ENCODE measurements at regions not wholly inside any gene's neighbourhood (a gene's known extent, or its start where the extent isn't known, plus 50 kb on each side); places are given as distances from the start of the nearest gene placed in this dataset.
"Not testable (repeated sequence)": the region's sequence is repeated elsewhere in the genome, so short reads cannot be mapped to it uniquely, and the experiment has no call there.

DNA sequence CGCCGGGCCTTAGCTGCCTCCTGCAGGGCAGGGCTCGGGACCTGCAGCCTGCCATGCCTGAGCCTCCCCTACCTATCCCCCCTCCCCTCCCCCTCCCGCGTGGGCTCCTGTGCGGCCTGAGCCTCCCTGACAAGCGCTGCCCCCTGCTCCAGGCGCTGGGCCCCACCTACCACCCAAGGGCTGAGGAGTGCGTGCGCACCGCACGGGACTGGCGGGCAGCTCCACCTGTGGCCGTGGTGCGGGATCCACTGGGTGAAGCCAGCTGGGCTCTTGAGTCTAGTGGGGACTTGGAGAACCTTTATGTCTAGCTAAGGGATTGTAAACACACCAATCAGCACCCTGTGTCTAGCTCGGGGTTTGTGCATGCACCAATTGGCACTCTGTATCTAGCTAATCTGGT is 554.6 kb upstream of the ACTRT1 start:
- H3K27ac ChIP-seq (ENCODE audit: low read length); intact Hi-C loops (cut with DNase I); ATAC-seq; DNase-seq; H3K9me3 ChIP-seq (ENCODE audit: control insufficient read depth, low read length); H3K4me3 ChIP-seq (ENCODE audit: low read length); H3K27me3 ChIP-seq (ENCODE audit: control insufficient read depth, insufficient read depth); H3K4me1 ChIP-seq (ENCODE audit: control insufficient read depth, insufficient read depth, low read length): not testable (repeated sequence)
- 89% methylated on average over 11 of the region's 16 CpGs for WGBS

DNA sequence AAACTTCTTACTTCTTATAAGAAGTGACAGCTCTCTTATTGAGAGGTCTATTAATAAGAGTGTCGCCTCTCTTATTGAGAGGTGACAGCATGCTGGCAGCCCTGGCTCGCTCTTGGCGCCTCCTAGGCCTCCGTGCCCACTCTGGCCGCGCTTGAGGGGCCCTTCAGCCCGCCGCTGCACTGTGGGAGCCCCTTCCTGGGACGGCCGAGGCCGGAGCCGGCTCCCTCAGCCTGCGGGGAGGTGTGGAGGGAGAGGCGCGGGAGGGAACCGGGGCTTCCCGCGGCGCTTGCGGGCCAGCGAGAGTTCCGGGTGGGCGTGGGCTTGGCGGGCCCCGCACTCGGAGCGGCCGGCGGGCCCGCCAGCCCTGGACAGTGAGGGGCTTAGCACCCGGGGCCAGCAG is 554.2 kb upstream of the ACTRT1 start:
- ATAC-seq; H3K4me1 ChIP-seq (ENCODE audit: control insufficient read depth, insufficient read depth, low read length); intact Hi-C loops (cut with DNase I); H3K9me3 ChIP-seq (ENCODE audit: control insufficient read depth, low read length); H3K27me3 ChIP-seq (ENCODE audit: control insufficient read depth, insufficient read depth); H3K4me3 ChIP-seq (ENCODE audit: low read length); H3K27ac ChIP-seq (ENCODE audit: low read length): not testable (repeated sequence)
- 50% methylated on average over 24 of the region's 31 CpGs for WGBS
- DNase-seq, result peak in 1 of 3 donors; percentile 40

DNA sequence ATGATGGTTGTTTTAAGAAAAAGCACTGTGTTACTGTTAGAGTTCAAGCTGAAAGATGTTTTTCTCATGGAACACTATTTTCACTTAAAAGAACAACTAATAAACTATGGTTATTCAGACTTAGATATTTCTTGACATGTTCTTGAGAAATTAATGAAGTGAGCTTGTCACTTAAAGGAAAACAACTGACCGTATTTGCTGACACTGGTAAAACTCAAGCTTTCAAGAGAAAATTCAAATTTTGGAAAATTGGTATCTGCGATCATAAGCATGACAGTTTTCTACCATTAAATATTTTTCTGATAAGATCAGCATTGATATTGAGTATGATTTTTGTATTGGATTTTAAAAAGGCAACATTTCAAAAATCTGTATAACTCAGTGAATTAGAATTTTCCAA is 549.5 kb upstream of the ACTRT1 start:
- no peak for DNase-seq
- WGBS, result 96% methylated on average over 2 of the region's 2 CpGs
- H3K27me3 ChIP-seq (ENCODE audit: control insufficient read depth, insufficient read depth), result no peaks in the 10 kb centered on the region
- H3K9me3 ChIP-seq (ENCODE audit: control insufficient read depth, low read length), result no peaks in the 10 kb centered on the region
- ATAC-seq, result no peak
- H3K4me1 ChIP-seq (ENCODE audit: control insufficient read depth, insufficient read depth, low read length), result no peaks in the 10 kb centered on the region
- no peak overlapping the region for H3K4me3 ChIP-seq (ENCODE audit: low read length)
- no peak overlapping the region for H3K27ac ChIP-seq (ENCODE audit: low read length)
- intact Hi-C loops (cut with DNase I), result no loop called here

DNA sequence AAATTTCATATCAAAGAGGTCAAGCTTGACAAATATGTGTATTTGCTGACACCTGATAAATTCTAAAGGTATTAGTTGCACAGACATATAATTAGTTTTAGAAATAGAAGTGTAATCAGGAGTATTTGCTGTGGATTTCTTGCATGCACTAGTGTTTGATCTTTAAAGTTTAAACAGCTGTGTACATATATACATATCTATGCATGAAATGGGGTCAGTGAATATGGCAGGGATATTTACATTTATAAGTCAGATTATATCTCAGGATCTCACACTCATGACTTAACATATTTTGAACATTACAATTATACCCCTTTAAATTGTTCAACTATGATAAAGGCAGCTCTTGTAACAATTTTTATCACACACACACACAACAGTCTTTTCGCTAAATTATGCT is 547.4 kb upstream of the ACTRT1 start:
- DNase-seq (no peak), ATAC-seq (no peak)
- H3K9me3 ChIP-seq (ENCODE audit: control insufficient read depth, low read length), result no peaks in the 10 kb centered on the region
- intact Hi-C loops (cut with DNase I), result no loop called here
- no peaks in the 10 kb centered on the region for H3K4me1 ChIP-seq (ENCODE audit: control insufficient read depth, insufficient read depth, low read length)
- 80% methylated on average over 1 of the region's 1 CpG for WGBS
- H3K4me3 ChIP-seq (ENCODE audit: low read length), result no peak overlapping the region
- no peaks in the 10 kb centered on the region for H3K27me3 ChIP-seq (ENCODE audit: control insufficient read depth, insufficient read depth)
- no peak overlapping the region for H3K27ac ChIP-seq (ENCODE audit: low read length)

DNA sequence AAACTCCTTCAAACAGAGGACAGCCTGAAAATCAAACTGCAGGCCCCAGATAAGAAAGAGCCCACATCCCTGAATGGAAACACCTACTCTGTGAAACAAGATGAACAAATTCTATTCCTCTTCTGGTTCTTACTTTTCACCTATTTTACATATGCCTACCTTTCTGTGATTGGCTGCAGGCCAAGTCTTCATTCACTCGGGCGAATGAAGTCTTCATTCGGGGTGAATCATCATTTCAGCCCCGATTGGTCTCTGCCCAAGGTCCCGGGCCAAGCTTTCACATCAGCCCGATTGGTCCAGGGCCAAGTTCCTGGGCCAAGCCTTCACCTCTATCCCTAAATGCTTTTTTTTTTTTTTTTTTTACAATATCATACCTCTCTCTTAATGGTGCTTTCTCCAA is 529.8 kb upstream of the ACTRT1 start:
- DNase-seq, result no peak
- intact Hi-C loops (cut with DNase I), result no loop called here
- ATAC-seq, result no peak
- Histone ChIP-seq H3K9me3 (ENCODE audit: control insufficient read depth, low read length) (no peaks in the 10 kb centered on the region), H3K27me3 (ENCODE audit: control insufficient read depth, insufficient read depth) (no peaks in the 10 kb centered on the region), H3K27ac (ENCODE audit: low read length) (no peak overlapping the region), H3K4me3 (ENCODE audit: low read length) (no peak overlapping the region), H3K4me1 (ENCODE audit: control insufficient read depth, insufficient read depth, low read length) (no peaks in the 10 kb centered on the region)
- WGBS, result 85% methylated on average over 6 of the region's 6 CpGs

DNA sequence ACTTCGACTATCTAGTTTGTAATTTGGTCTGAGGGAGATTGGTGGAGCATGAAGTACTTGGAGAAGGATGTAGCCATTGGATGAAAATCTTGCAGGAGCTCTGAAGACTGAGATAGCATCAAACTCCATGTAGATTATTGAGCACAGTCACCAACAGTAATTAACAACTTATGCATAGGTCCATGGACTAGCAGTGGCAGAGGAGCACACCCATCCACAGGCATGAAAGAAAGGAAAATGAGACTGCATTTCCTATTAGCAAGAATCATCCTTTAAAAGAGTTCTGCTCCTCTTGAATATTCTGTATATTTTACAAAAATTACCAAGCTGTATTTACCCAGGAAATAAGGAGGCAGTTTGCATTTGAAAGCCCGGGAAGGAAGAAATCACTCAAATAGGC is 529.4 kb upstream of the ACTRT1 start:
- no peak for DNase-seq
- no peak for ATAC-seq
- Histone ChIP-seq H3K27ac (ENCODE audit: low read length) (no peak overlapping the region), H3K9me3 (ENCODE audit: control insufficient read depth, low read length) (no peaks in the 10 kb centered on the region), H3K27me3 (ENCODE audit: control insufficient read depth, insufficient read depth) (no peaks in the 10 kb centered on the region), H3K4me1 (ENCODE audit: control insufficient read depth, insufficient read depth, low read length) (no peaks in the 10 kb centered on the region), H3K4me3 (ENCODE audit: low read length) (no peak overlapping the region)
- intact Hi-C loops (cut with DNase I), result no loop called here
- 73% methylated on average over 2 of the region's 2 CpGs for WGBS

DNA sequence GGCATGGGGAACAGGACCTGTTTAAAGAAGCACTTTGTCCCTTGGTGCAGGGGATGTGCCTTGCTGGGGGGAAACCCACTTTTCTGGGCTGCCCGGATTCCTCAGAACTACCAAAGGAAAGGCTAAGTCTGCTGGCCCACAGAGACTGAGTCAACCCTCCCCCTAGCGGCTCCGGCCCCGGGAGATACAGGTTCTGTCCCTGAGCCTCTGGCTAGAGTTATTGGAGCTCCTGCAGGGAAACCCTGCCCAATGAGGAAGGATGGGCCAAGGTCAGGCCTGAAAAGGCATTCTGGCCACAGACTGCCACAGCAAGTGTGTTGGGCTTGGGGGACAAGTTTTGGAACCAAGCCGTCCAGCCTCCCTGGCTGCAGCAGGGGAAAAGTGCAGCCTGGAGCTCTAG is 490.9 kb upstream of the ACTRT1 start:
- no peak for ATAC-seq
- intact Hi-C loops (cut with DNase I), result no loop called here
- no peaks in the 10 kb centered on the region for H3K27me3 ChIP-seq (ENCODE audit: control insufficient read depth, insufficient read depth)
- no peak overlapping the region for H3K27ac ChIP-seq (ENCODE audit: low read length)
- no peak overlapping the region for H3K4me3 ChIP-seq (ENCODE audit: low read length)
- H3K4me1 ChIP-seq (ENCODE audit: control insufficient read depth, insufficient read depth, low read length), result no peaks in the 10 kb centered on the region
- no peaks in the 10 kb centered on the region for H3K9me3 ChIP-seq (ENCODE audit: control insufficient read depth, low read length)
- DNase-seq, result peak in 1 of 3 donors; percentile 5
- whole genome bisulfite sequencing, result 88% methylated on average over 5 of the region's 5 CpGs

DNA sequence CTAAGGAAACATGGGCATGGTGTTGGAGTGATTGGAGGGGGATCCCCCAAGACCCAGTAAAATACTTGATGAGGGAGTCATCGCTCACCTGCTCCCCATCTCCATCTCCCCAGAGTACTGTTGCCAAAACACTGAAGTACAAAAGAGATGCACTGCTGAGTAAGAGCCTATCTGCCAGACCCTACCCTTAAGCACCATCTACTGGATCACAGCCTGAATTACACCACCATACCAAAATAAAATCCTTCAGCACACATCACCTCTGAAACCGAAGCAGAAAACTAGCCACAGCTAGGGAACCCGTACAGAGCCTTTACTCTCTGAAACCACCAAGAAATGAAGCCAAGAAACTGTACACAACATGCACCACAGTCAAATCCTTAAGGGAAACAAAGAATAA is 466.3 kb upstream of the ACTRT1 start:
- 43% methylated on average over 3 of the region's 3 CpGs for WGBS
- Histone ChIP-seq H3K27me3 (ENCODE audit: control insufficient read depth, insufficient read depth) (no peaks in the 10 kb centered on the region), H3K9me3 (ENCODE audit: control insufficient read depth, low read length) (no peaks in the 10 kb centered on the region), H3K4me1 (ENCODE audit: control insufficient read depth, insufficient read depth, low read length) (no peaks in the 10 kb centered on the region), H3K4me3 (ENCODE audit: low read length) (no peak overlapping the region), H3K27ac (ENCODE audit: low read length) (no peak overlapping the region)
- intact Hi-C loops (cut with DNase I), result no loop called here
- ATAC-seq (no peak), DNase-seq (no peak)

DNA sequence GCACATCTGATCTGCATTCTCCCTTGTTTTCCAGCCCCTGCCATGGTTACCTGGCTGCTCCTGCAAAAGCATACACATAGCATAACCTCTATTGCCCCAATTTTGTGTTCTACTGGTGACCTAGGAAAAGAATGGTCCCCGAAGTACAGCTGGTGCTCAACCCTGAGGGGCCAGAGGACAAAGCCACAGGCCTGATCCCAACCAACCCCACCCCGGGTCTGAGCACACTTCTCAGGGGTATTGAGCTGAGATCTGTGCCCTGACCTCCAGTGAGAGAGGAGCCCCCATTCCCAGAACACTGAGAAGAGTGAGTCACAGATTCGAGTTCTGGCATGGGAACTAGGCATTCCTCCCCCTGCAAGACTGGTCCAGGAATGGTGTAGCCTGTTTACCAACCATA is 465.5 kb upstream of the ACTRT1 start:
- Histone ChIP-seq H3K9me3 (ENCODE audit: control insufficient read depth, low read length) (no peaks in the 10 kb centered on the region), H3K4me3 (ENCODE audit: low read length) (no peak overlapping the region), H3K27me3 (ENCODE audit: control insufficient read depth, insufficient read depth) (no peaks in the 10 kb centered on the region), H3K4me1 (ENCODE audit: control insufficient read depth, insufficient read depth, low read length) (no peaks in the 10 kb centered on the region), H3K27ac (ENCODE audit: low read length) (no peak overlapping the region)
- WGBS, result 74% methylated on average over 3 of the region's 3 CpGs
- intact Hi-C loops (cut with DNase I), result no loop called here
- DNase-seq, result no peak
- no peak for ATAC-seq

DNA sequence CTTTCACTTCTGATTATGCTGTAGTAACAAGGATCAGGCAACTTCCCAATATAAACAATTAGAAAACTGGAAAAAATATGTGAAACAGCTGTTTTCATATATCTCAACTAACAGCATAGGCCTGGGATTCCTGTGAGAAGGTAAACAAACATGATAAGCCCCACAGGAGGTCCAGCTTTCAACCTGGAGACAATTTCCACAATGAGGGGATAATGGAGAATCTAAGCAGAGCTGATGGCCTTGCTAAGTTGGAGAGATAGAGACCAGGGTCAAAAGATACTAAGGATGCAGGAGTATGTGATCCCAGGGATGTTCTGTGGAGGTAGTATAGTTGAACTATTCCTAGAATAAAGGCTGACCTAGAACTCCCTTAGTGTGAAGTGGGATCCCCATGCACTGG is 452.3 kb upstream of the ACTRT1 start:
- DNase-seq (no peak), ATAC-seq (no peak)
- Histone ChIP-seq H3K4me3 (ENCODE audit: low read length) (no peak overlapping the region), H3K27ac (ENCODE audit: low read length) (no peak overlapping the region), H3K27me3 (ENCODE audit: control insufficient read depth, insufficient read depth) (no peaks in the 10 kb centered on the region), H3K9me3 (ENCODE audit: control insufficient read depth, low read length) (no peaks in the 10 kb centered on the region), H3K4me1 (ENCODE audit: control insufficient read depth, insufficient read depth, low read length) (no peaks in the 10 kb centered on the region)
- intact Hi-C loops (cut with DNase I), result no loop called here

DNA sequence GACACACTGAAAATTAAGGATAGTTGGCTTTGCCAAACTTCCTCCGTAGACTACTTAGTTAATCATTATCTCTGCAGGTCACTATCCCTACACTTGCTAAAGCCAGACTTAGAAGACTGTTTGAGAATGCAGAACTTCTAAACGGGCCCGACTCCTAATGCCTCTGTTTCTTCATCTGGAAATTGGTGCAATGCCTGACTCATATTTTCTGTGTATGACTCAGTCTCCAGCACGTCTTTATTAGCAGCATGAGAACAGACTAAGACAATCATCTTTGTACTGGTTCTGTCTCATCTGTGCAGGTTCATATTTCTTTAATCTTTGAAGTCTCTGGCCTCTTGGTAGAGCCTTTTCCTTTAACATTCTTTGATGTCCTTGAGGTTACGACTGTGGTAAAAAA is 411.9 kb upstream of the ACTRT1 start:
- intact Hi-C loops (cut with DNase I), result no loop called here
- WGBS, result 77% methylated on average over 5 of the region's 5 CpGs
- DNase-seq (no peak), ATAC-seq (no peak)
- Histone ChIP-seq H3K27me3 (ENCODE audit: control insufficient read depth, insufficient read depth) (no peaks in the 10 kb centered on the region), H3K4me3 (ENCODE audit: low read length) (no peak overlapping the region), H3K4me1 (ENCODE audit: control insufficient read depth, insufficient read depth, low read length) (no peaks in the 10 kb centered on the region), H3K9me3 (ENCODE audit: control insufficient read depth, low read length) (no peaks in the 10 kb centered on the region), H3K27ac (ENCODE audit: low read length) (no peak overlapping the region)

DNA sequence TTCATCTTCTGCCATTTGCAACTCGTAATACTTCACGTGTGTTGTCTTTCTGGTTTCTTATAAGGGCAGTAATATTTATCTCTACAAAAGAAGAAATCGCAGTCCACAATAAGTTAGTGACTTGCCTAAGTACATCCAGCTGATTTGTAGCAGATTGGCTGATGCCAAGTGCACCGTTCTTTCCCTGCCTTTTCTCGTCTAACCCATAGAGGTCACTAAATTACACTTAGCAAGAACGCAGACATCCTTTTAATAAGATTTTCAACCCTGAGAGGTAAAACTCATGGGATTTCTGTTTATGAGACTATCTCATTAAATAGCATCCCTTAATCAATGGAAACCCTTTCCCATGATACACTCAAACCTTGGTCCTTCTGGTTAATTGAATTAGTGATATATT is 408.6 kb upstream of the ACTRT1 start:
- Histone ChIP-seq H3K27ac (ENCODE audit: low read length) (no peak overlapping the region), H3K9me3 (ENCODE audit: control insufficient read depth, low read length) (no peaks in the 10 kb centered on the region), H3K27me3 (ENCODE audit: control insufficient read depth, insufficient read depth) (no peaks in the 10 kb centered on the region), H3K4me1 (ENCODE audit: control insufficient read depth, insufficient read depth, low read length) (no peaks in the 10 kb centered on the region), H3K4me3 (ENCODE audit: low read length) (no peak overlapping the region)
- intact Hi-C loops (cut with DNase I), result no loop called here
- DNase-seq, result no peak
- ATAC-seq, result no peak
- WGBS, result 40% methylated on average over 6 of the region's 6 CpGs
